ENCODE measurements at regions not wholly inside any gene's neighbourhood (a gene's known extent, or its start where the extent isn't known, plus 50 kb on each side); places are given as distances from the start of the nearest gene placed in this dataset.

GRCh38 chr4:167779280-167779679 lies 313.1 kb upstream of the ANXA10 start:
- Histone ChIP-seq H3K9ac (ENCODE audit: low read length) (no peak overlapping the region), H3K9me2 (ENCODE audit: insufficient read depth, low read length) (no peaks in the 10 kb centered on the region), H2AFZ (ENCODE audit: low read depth, low read length) (no peak overlapping the region), H3K4me3 (ENCODE audit: low read length) (no peak overlapping the region), H3K36me3 (ENCODE audit: insufficient read depth, low read length) (no peaks in the 10 kb centered on the region), H3K9me3 (ENCODE audit: low read length) (no peaks in the 10 kb centered on the region), H4K20me1 (ENCODE audit: insufficient read depth) (no peaks in the 10 kb centered on the region), H3K27me3 (ENCODE audit: insufficient read depth, low read depth, low read length) (no peaks in the 10 kb centered on the region), H3K79me2 (replicated peaks; ENCODE audit: insufficient read depth, low read length) (no peaks in the 10 kb centered on the region), H3K4me2 (ENCODE audit: low read length) (no peak overlapping the region), H3F3A (ENCODE audit: insufficient read depth, low read length, poor library complexity, severe bottlenecking) (no peaks in the 10 kb centered on the region), H3K27ac (ENCODE audit: low read length) (no peak overlapping the region)
- no peak for TF ChIP-seq EP300 (conservative IDR thresholded peaks at IDR 0.05; ENCODE audit: poor library complexity, severe bottlenecking)
- TF ChIP-seq SMC3 (conservative IDR thresholded peaks at IDR 0.05; ENCODE audit: poor library complexity): no peak
- TF ChIP-seq TAF1 (IDR thresholded peaks at IDR 0.05; ENCODE audit: low read depth): no peak
- TF ChIP-seq MXI1 (conservative IDR thresholded peaks at IDR 0.05; ENCODE audit: poor library complexity, severe bottlenecking): no peak

- H3K27me3 ChIP-seq (ENCODE audit: insufficient read depth, low read depth, low read length): no peaks in the 10 kb centered on the region
- no peaks in the 10 kb centered on the region for H3F3A ChIP-seq (ENCODE audit: insufficient read depth, low read length, poor library complexity, severe bottlenecking)
- H3K9ac ChIP-seq (ENCODE audit: low read length): no peak overlapping the region
- no peak for TF ChIP-seq MXI1 (conservative IDR thresholded peaks at IDR 0.05; ENCODE audit: poor library complexity, severe bottlenecking)
- no peak overlapping the region for H3K4me2 ChIP-seq (ENCODE audit: low read length)
- H3K9me2 ChIP-seq (ENCODE audit: insufficient read depth, low read length): no peaks in the 10 kb centered on the region
- H3K9me3 ChIP-seq (ENCODE audit: low read length): no peaks in the 10 kb centered on the region
- H3K4me3 ChIP-seq (ENCODE audit: low read length): no peak overlapping the region
- no peak overlapping the region for H2AFZ ChIP-seq (ENCODE audit: low read depth, low read length)
- no peaks in the 10 kb centered on the region for H4K20me1 ChIP-seq (ENCODE audit: insufficient read depth)
- no peaks in the 10 kb centered on the region for H3K79me2 ChIP-seq (replicated peaks; ENCODE audit: insufficient read depth, low read length)
- H3K36me3 ChIP-seq (ENCODE audit: insufficient read depth, low read length): no peaks in the 10 kb centered on the region
- H3K27ac ChIP-seq (ENCODE audit: low read length): no peak overlapping the region
Measured at GRCh38 chr4:167779864-167780263, 312.5 kb upstream of the ANXA10 start.

GRCh38 chr4:167784826-167785225 lies 307.5 kb upstream of the ANXA10 start:
- Histone ChIP-seq H2AFZ (ENCODE audit: low read depth, low read length) (no peak overlapping the region), H3K9me3 (ENCODE audit: low read length) (no peaks in the 10 kb centered on the region), H3K4me3 (ENCODE audit: low read length) (no peak overlapping the region), H3K9me2 (ENCODE audit: insufficient read depth, low read length) (no peaks in the 10 kb centered on the region), H3K9ac (ENCODE audit: low read length) (no peak overlapping the region), H4K20me1 (ENCODE audit: insufficient read depth) (no peaks in the 10 kb centered on the region), H3K27ac (ENCODE audit: low read length) (peak overlapping the region; percentile 51), H3K27me3 (ENCODE audit: insufficient read depth, low read depth, low read length) (no peaks in the 10 kb centered on the region), H3F3A (ENCODE audit: insufficient read depth, low read length, poor library complexity, severe bottlenecking) (no peaks in the 10 kb centered on the region), H3K79me2 (replicated peaks; ENCODE audit: insufficient read depth, low read length) (no peaks in the 10 kb centered on the region), H3K36me3 (ENCODE audit: insufficient read depth, low read length) (no peaks in the 10 kb centered on the region), H3K4me2 (ENCODE audit: low read length) (no peak overlapping the region)
- TF ChIP-seq RAD21 (conservative IDR thresholded peaks at IDR 0.05): no peak
- TF ChIP-seq POLR2AphosphoS5 (IDR thresholded peaks at IDR 0.05): peak; percentile 48

GRCh38 chr4:167785523-167785922 lies 306.8 kb upstream of the ANXA10 start:
- H3K9ac ChIP-seq (ENCODE audit: low read length): no peak overlapping the region
- TF ChIP-seq EP300 (conservative IDR thresholded peaks at IDR 0.05; ENCODE audit: poor library complexity, severe bottlenecking) (no peak), MXI1 (conservative IDR thresholded peaks at IDR 0.05; ENCODE audit: poor library complexity, severe bottlenecking) (no peak), POLR2AphosphoS5 (IDR thresholded peaks at IDR 0.05) (peak; percentile 39), REST (IDR thresholded peaks at IDR 0.05; ENCODE audit: borderline replicate concordance) (peak; percentile 57)
- H2AFZ ChIP-seq (ENCODE audit: low read depth, low read length): no peak overlapping the region
- H3K27me3 ChIP-seq (ENCODE audit: insufficient read depth, low read depth, low read length): no peaks in the 10 kb centered on the region
- no peak overlapping the region for H3K4me2 ChIP-seq (ENCODE audit: low read length)
- H3K36me3 ChIP-seq (ENCODE audit: insufficient read depth, low read length): no peaks in the 10 kb centered on the region
- H3K27ac ChIP-seq (ENCODE audit: low read length): peak overlapping the region; percentile 51
- no peaks in the 10 kb centered on the region for H3K79me2 ChIP-seq (replicated peaks; ENCODE audit: insufficient read depth, low read length)
- H3K9me2 ChIP-seq (ENCODE audit: insufficient read depth, low read length): no peaks in the 10 kb centered on the region
- no peaks in the 10 kb centered on the region for H3F3A ChIP-seq (ENCODE audit: insufficient read depth, low read length, poor library complexity, severe bottlenecking)
- H3K4me3 ChIP-seq (ENCODE audit: low read length): no peak overlapping the region
- no peaks in the 10 kb centered on the region for H4K20me1 ChIP-seq (ENCODE audit: insufficient read depth)
- H3K9me3 ChIP-seq (ENCODE audit: low read length): no peaks in the 10 kb centered on the region

All from neural cell (in vitro differentiated cells).